Subcutaneous abdominal adipose tissue (tissue), 5 donors: ENCODE measurements at regions not wholly inside any gene's neighbourhood (a gene's known extent, or its start where the extent isn't known, plus 50 kb on each side); places are given as distances from the start of the nearest gene placed in this dataset.

Source experiments
- H3K27ac ChIP-seq: one replicate; pipeline ENCODE4 v1.7.0; 2013; ENCODE audit warnings: low read depth, mild to moderate bottlenecking, inconsistent platforms, low read length, moderate library complexity
- H3K27me3 ChIP-seq, 5 donors: one replicate each; pipeline ENCODE4 v1.7.0; 2013; ENCODE audit warnings: low read length in 5 of 5, inconsistent platforms in 1 of 5; ENCODE audit not compliant: control insufficient read depth in 5 of 5, insufficient read depth in 4 of 5
- H3K36me3 ChIP-seq, 5 donors: one replicate each; pipeline ENCODE4 v1.7.0; 2013; ENCODE audit warnings: low read length in 5 of 5; ENCODE audit not compliant: control insufficient read depth in 5 of 5, insufficient read depth in 5 of 5
- H3K4me1 ChIP-seq, 5 donors: one replicate each; pipeline ENCODE4 v1.7.0; 2013; ENCODE audit warnings: low read length in 5 of 5, mild to moderate bottlenecking in 3 of 5, moderate library complexity in 1 of 5; ENCODE audit not compliant: control insufficient read depth in 5 of 5, insufficient read depth in 5 of 5
- H3K4me3 ChIP-seq, 5 donors: one replicate each; pipeline ENCODE4 v1.7.0; 2013; ENCODE audit warnings: low read length in 5 of 5, low read depth in 1 of 5
- H3K9ac ChIP-seq, 5 donors: one replicate each; pipeline ENCODE4 v1.7.0; 2013; ENCODE audit warnings: low read length in 5 of 5, mild to moderate bottlenecking in 4 of 5, moderate library complexity in 3 of 5
- H3K9me3 ChIP-seq, 5 donors: one replicate each; pipeline ENCODE4 v1.7.0; 2013; ENCODE audit warnings: low read length in 5 of 5; ENCODE audit not compliant: control insufficient read depth in 5 of 5
- donor health status: healthy.
- donor health status: healthy.
- donor health status: healthy.
- donor health status: healthy.
- donor health status: healthy.

DNA sequence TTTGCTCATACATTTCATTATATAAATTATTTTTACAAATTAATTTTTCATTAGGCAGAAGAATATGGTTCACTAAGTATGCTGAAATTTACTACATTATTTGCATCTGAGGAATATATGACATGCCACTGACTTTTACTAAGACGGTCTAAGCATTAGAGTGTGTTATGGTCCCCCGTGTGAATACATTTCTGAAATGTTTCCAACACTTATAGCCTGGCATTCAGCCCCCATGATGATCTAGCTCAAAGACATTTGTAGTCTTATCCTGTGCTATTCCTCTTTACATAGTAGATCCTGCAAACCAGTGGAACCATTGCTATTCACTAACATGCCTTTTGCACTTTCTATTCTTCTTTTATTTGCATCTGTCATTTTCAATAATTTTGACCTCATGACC lies 1878.0 kb downstream of the MRPL39 start:
- no peak overlapping the region for H3K27ac ChIP-seq
- no peaks in the 10 kb centered on the region for H3K9me3 ChIP-seq
- no peaks in the 10 kb centered on the region for H3K27me3 ChIP-seq
- H3K36me3 ChIP-seq = no peaks in the 10 kb centered on the region
- H3K4me3 ChIP-seq = no peak overlapping the region
- H3K9ac ChIP-seq = no peak overlapping the region
- peaks cover 0 to 10% (median 0%) of the 10 kb centered on the region in 5 donors for H3K4me1 ChIP-seq

DNA sequence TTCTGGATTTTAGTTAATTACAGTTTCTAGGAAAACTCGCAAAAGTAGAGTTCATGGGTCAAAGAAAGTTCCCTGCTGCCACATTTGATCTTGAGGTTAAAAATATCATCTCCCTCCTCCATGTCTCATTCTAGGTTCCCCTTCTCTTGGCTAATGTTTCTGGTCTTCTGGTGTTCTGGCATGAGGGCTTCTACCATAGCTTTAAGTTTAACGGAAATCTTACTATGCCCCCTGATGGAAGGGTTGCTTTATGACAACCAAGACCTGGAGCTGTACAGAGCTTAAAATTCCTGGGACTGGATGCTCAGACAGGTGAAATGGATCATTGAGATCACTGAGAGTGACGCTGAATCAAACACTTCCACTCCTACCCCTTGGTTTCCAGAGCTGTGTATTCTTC lies 1881.7 kb downstream of the MRPL39 start:
- no peak overlapping the region for H3K4me3 ChIP-seq
- no peaks in the 10 kb centered on the region for H3K36me3 ChIP-seq
- H3K4me1 ChIP-seq = peaks cover 0 to 13% (median 0%) of the 10 kb centered on the region in 5 donors
- no peaks in the 10 kb centered on the region for H3K9me3 ChIP-seq
- H3K9ac ChIP-seq = no peak overlapping the region
- H3K27ac ChIP-seq = no peak overlapping the region
- H3K27me3 ChIP-seq = no peaks in the 10 kb centered on the region

DNA sequence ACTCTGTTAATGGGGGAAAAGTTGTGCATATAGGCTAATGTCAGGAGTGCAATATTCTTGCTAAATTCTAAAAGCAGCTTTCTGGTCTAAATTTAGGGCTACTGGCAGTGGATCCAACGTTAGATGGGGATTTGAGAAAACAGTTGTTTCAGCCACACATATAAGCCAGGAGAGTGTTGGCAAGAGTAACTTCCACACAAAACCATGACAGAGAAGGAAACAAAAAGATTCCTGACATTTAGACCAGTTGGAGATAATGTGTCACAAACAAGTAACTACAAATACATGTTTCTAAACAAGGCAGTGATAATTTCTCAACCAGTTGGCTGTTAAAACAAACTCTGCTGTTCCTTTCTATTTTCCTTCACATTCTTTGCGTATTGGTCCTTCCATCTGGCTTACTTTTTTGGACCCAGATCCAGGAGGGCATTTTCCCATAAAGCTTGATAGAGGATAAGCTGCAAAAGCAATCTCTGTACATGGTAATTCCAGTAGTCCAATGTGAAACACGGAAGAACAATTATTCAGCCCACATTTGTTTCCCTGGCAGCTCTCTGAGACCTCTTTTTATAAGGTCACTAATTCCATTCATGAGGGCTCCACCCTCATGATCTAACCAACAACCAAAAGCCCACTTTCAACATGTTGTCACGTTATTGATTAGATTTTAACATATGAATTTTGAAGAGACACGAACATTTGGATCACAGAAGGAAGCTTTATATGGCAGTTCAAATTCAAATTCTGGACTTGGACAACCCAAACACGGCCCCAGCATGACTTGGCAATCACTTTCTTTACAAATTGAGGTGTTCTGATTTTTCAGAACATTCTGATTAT lies 1888.6 kb downstream of the MRPL39 start:
- Histone ChIP-seq H3K9ac (no peak overlapping the region), H3K4me1 (peaks cover 0 to 4% (median 0%) of the 10 kb centered on the region in 5 donors), H3K27me3 (no peaks in the 10 kb centered on the region), H3K27ac (no peak overlapping the region), H3K9me3 (peaks cover 0 to 9% (median 0%) of the 10 kb centered on the region in 5 donors), H3K4me3 (no peak overlapping the region), H3K36me3 (no peaks in the 10 kb centered on the region)

DNA sequence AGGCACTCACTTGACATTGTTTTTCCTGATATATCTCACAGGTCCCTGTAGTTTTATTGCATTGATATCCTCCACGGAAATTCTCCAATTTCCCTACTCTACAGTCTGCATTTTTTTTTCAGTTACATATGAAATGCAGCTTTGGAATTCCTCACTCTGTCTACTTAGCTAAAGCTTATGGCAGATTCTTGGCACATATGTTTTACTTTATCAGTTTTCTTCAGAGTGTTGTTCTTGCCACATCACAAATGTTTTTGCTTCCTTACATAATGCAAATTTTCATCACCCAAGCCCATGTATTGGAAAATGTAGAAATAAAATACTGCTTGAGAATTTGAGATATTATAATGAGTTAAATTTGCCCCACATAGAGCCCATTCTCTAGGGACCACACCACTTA lies 1895.1 kb downstream of the MRPL39 start:
- Histone ChIP-seq H3K9ac (no peak overlapping the region), H3K4me1 (no peaks in the 10 kb centered on the region), H3K9me3 (peaks cover 0 to 9% (median 0%) of the 10 kb centered on the region in 5 donors), H3K27me3 (no peaks in the 10 kb centered on the region), H3K27ac (no peak overlapping the region), H3K36me3 (no peaks in the 10 kb centered on the region), H3K4me3 (no peak overlapping the region)

DNA sequence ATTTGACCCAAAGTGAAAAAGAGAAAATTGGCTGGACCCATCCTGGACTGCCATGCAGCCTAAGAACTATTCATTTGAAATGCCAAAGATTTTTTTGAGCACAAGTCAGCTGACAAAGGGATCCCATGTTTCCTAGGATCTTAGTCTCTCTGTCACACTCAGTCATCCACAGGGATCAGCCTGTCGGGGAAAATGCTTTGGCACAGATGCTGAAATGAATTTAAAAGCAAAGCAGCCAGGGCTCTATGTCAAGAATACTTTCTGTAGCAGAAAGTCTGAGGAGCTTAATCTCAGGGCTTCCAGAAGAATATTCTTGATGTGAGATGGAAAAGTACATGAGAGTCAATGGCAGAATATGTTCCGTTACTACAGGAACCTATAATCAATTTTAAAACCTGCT lies 1900.8 kb downstream of the MRPL39 start:
- Histone ChIP-seq H3K4me1 (no peaks in the 10 kb centered on the region), H3K4me3 (no peak overlapping the region), H3K36me3 (no peaks in the 10 kb centered on the region), H3K9ac (no peak overlapping the region), H3K27me3 (no peaks in the 10 kb centered on the region), H3K27ac (no peak overlapping the region), H3K9me3 (no peaks in the 10 kb centered on the region)

DNA sequence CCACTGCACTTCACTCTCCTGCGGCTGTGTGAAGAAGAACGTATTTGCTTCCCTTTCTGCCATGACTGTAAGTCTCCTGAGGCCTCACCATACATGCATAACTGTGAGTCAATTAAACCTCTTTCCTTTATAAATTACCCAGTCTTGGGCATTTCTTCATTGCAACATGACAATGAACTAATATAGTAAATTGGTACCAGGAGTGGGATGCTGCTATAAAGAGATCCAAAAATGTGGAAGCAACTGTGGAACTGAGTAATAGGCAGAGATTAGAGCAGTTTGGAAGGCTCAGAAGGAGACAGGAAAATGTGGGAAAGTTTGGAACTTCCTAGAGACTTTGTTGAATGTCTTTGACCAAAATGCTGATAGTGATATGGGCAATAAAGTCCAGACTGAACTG lies 1907.9 kb downstream of the MRPL39 start:
- Histone ChIP-seq H3K27ac (no peak overlapping the region), H3K36me3 (no peaks in the 10 kb centered on the region), H3K4me1 (no peaks in the 10 kb centered on the region), H3K4me3 (peak overlapping the region in 1 of 5 donors; percentile 7), H3K9me3 (peaks cover 0 to 18% (median 15%) of the 10 kb centered on the region in 5 donors), H3K27me3 (no peaks in the 10 kb centered on the region), H3K9ac (no peak overlapping the region)

DNA sequence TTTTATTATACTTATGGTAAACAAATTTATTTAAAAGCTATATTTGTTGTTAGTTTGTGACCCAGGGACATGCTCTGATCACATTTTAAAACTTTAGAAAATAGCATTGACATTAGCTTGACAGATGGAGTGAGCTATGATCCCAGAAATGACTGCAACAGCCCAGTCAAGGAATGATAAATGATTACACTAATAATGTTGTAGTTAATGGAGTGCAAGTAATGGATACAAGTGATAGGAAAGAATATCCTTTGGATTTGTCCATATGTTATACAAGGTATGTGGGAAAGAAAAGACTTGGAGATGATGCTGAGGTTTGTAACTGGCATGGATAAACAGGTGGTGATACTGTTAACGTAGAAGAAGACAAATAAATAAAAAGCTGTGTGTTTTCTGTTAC lies 1908.7 kb downstream of the MRPL39 start:
- no peaks in the 10 kb centered on the region for H3K36me3 ChIP-seq
- H3K4me1 ChIP-seq = no peaks in the 10 kb centered on the region
- no peak overlapping the region for H3K27ac ChIP-seq
- H3K27me3 ChIP-seq = no peaks in the 10 kb centered on the region
- H3K4me3 ChIP-seq = no peak overlapping the region
- H3K9ac ChIP-seq = no peak overlapping the region
- peaks cover 0 to 18% (median 15%) of the 10 kb centered on the region in 5 donors for H3K9me3 ChIP-seq

DNA sequence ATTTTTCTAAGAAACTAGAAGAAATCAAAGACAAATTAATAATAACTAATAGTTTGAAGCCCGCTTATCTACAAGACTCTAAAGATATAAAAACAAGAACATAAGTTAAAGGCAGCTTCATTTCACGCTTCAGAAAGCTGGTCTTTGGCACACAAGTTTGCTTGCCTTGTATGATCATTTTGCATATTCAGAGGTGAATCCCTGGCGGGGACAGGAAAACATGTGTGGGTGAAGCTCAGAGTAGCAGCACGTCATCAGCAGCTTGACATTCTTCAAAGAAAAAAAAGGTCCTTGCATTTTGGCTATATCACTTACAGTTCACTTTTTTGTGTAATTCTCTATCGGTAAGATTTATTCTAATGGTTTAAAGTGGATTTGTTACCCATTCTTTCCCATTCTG lies 1911.8 kb downstream of the MRPL39 start:
- no peaks in the 10 kb centered on the region for H3K27me3 ChIP-seq
- no peak overlapping the region for H3K27ac ChIP-seq

DNA sequence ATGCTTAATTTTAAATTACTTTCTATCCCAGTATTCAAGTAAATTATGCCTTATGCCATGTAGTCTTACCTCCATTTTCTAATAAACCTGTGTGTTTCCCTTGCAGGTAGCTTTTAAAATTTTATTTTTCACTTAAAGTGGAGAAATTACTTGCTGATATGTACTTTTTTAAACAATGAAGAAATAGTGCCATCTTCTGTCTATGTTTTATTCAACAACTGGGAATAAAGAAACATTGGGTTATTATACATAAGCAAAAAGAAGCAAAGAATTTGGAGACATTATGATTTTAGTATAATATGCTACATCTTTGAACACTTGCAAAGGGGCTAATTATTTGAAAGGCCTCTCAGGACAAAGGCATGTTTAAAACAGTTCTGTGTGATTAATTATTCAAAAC lies 1912.9 kb downstream of the MRPL39 start:
- Histone ChIP-seq H3K36me3 (no peaks in the 10 kb centered on the region), H3K9me3 (peaks cover 0 to 8% (median 4%) of the 10 kb centered on the region in 5 donors), H3K27ac (no peak overlapping the region), H3K27me3 (no peaks in the 10 kb centered on the region), H3K4me3 (no peak overlapping the region), H3K4me1 (no peaks in the 10 kb centered on the region), H3K9ac (no peak overlapping the region)

More for the DNA sequence above, 1911.8 kb downstream of the MRPL39 start:
- Histone ChIP-seq H3K36me3 (no peaks in the 10 kb centered on the region), H3K4me3 (no peak overlapping the region), H3K4me1 (no peaks in the 10 kb centered on the region), H3K9me3 (peaks cover 0 to 17% (median 14%) of the 10 kb centered on the region in 5 donors), H3K9ac (no peak overlapping the region)

DNA sequence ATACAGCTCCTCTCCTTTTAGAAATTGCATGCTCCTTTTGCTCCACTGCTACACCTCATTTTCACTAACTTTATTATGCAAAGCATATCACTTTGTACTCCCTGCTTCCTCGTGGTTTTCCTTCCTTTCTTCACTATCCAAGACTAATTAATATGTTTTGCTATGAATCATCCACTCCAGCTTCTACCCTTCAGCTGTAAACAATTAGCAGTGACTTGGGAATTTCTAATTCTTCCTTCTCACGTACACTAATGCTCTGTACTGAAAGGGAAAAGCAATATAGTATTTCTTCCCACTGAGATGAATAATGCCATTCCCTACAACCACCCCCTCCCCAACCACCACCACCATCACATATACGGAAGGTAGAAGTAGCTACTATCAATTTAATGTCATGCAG lies 1917.0 kb downstream of the MRPL39 start:
- Histone ChIP-seq H3K4me3 (no peak overlapping the region), H3K27me3 (peaks cover 0 to 4% (median 0%) of the 10 kb centered on the region in 5 donors), H3K4me1 (no peaks in the 10 kb centered on the region), H3K9me3 (no peaks in the 10 kb centered on the region), H3K9ac (no peak overlapping the region), H3K36me3 (no peaks in the 10 kb centered on the region), H3K27ac (no peak overlapping the region)
